Loucy (cell line): ENCODE measurements at regions not wholly inside any gene's neighbourhood (a gene's known extent, or its start where the extent isn't known, plus 50 kb on each side); places are given as distances from the start of the nearest gene placed in this dataset.
A peak's percentile ranks its signal among the peaks of the same experiment; 100 is the strongest.

Experiments used
- H2AFZ ChIP-seq: fragments of 200-600 bp; sonication (generic); 2 replicates; pipeline ENCODE4 v1.6.0; 2016; ENCODE audit warnings: antibody characterized with exemption, mild to moderate bottlenecking, low read length, moderate library complexity
- H3F3A ChIP-seq: fragments of 200-600 bp; 2 replicates; pipeline ENCODE4 v1.6.0; 2016; ENCODE audit warnings: antibody characterized with exemption, low read depth, mild to moderate bottlenecking
- H3K27me3 ChIP-seq: fragments of 200-600 bp; sonication (generic); 2 replicates; pipeline ENCODE4 v1.6.1; 2014; ENCODE audit warnings: low read length, mild to moderate bottlenecking; ENCODE audit not compliant: insufficient read depth, poor library complexity, severe bottlenecking
- H3K36me3 ChIP-seq: fragments of 200-600 bp; sonication (generic); 2 replicates; pipeline ENCODE4 v1.6.1; 2016; ENCODE audit warnings: low read length; ENCODE audit not compliant: insufficient read depth
- H3K4me1 ChIP-seq: fragments of 200-600 bp; sonication (generic); 2 replicates; pipeline ENCODE4 v1.5.1; 2014; ENCODE audit warnings: low read length, mild to moderate bottlenecking; ENCODE audit not compliant: insufficient read depth, poor library complexity, severe bottlenecking
- H3K4me2 ChIP-seq: fragments of 200-600 bp; sonication (generic); 2 replicates; pipeline ENCODE4 v1.6.0; 2014; ENCODE audit warnings: antibody characterized with exemption, low read length, low read depth, mild to moderate bottlenecking; ENCODE audit not compliant: poor library complexity, severe bottlenecking
- H3K4me3 ChIP-seq: fragments of 200-600 bp; sonication (generic); 2 replicates; pipeline ENCODE4 v1.5.1; 2014; ENCODE audit warnings: low read length, mild to moderate bottlenecking, mixed read lengths; ENCODE audit not compliant: poor library complexity, severe bottlenecking
- H3K79me2 ChIP-seq: fragments of 200-600 bp; sonication (generic); 2 replicates; pipeline ENCODE4 v1.6.1; 2014; ENCODE audit warnings: low read length; ENCODE audit not compliant: insufficient read depth
- H3K9ac ChIP-seq: fragments of 200-600 bp; sonication (generic); 2 replicates; pipeline ENCODE4 v1.6.0; 2014; ENCODE audit warnings: mild to moderate bottlenecking, low read depth, low read length, moderate library complexity; ENCODE audit not compliant: poor library complexity, severe bottlenecking
- H3K9me2 ChIP-seq: fragments of 200-600 bp; sonication (generic); replicated peaks from 2 replicates; pipeline ENCODE4 v1.6.1; 2016; ENCODE audit warnings: low read depth, low read length, mixed read lengths
- H3K9me3 ChIP-seq: fragments of 200-600 bp; sonication (generic); 2 replicates; pipeline ENCODE4 v1.6.1; 2014; ENCODE audit warnings: mild to moderate bottlenecking, antibody characterized with exemption, low read length, low read depth; ENCODE audit not compliant: insufficient read depth
- H4K20me1 ChIP-seq: fragments of 200-600 bp; sonication (generic); 2 replicates; pipeline ENCODE4 v1.6.0; 2014; ENCODE audit warnings: antibody characterized with exemption, low read length, mild to moderate bottlenecking; ENCODE audit not compliant: insufficient read depth, poor library complexity, severe bottlenecking
- CTCF ChIP-seq: fragments of 200-600 bp; sonication (generic); conservative IDR thresholded peaks from 2 replicates; pipeline ENCODE4 v1.5.1; 2014; ENCODE audit warnings: mild to moderate bottlenecking, antibody characterized with exemption, low read length
- EZH2phosphoT487 ChIP-seq: fragments of 200-600 bp; IDR thresholded peaks from 2 replicates; pipeline ENCODE4 v1.6.1; 2018; ENCODE audit warnings: antibody characterized with exemption, mild to moderate bottlenecking, moderate library complexity, borderline replicate concordance

GRCh38 chr3:17799312-17799711 lies 56.9 kb upstream of the TBC1D5 start:
- Histone ChIP-seq H3F3A (no peaks in the 10 kb centered on the region), H3K36me3 (no peaks in the 10 kb centered on the region), H3K27me3 (no peaks in the 10 kb centered on the region), H3K79me2 (no peaks in the 10 kb centered on the region), H3K4me2 (no peak overlapping the region), H3K9me3 (no peaks in the 10 kb centered on the region), H2AFZ (no peak overlapping the region), H3K9ac (no peak overlapping the region), H3K4me1 (peaks cover 10% of the 10 kb centered on the region), H3K9me2 (no peaks in the 10 kb centered on the region), H3K4me3 (no peak overlapping the region), H4K20me1 (no peaks in the 10 kb centered on the region)
- TF ChIP-seq CTCF: no peak
- no peak for TF ChIP-seq EZH2phosphoT487

- H3K9me3 ChIP-seq: no peaks in the 10 kb centered on the region
- peaks cover 6% of the 10 kb centered on the region for H3K4me1 ChIP-seq
- no peaks in the 10 kb centered on the region for H3F3A ChIP-seq
- no peaks in the 10 kb centered on the region for H3K27me3 ChIP-seq
- H3K36me3 ChIP-seq: no peaks in the 10 kb centered on the region; the same call in 1 of the 2 replicates
- no peak overlapping the region for H3K9ac ChIP-seq
- no peak for TF ChIP-seq EZH2phosphoT487
- TF ChIP-seq CTCF: peak; percentile 46
- no peak overlapping the region for H3K4me2 ChIP-seq
- no peak overlapping the region for H2AFZ ChIP-seq
- H3K79me2 ChIP-seq: no peaks in the 10 kb centered on the region
- no peaks in the 10 kb centered on the region for H4K20me1 ChIP-seq
- H3K9me2 ChIP-seq: no peaks in the 10 kb centered on the region
- no peak overlapping the region for H3K4me3 ChIP-seq
Measured at GRCh38 chr3:17798000-17798399, 55.6 kb upstream of the TBC1D5 start.

- no peaks in the 10 kb centered on the region for H3K4me1 ChIP-seq
- H3K9me3 ChIP-seq: peaks cover 6% of the 10 kb centered on the region; the same call in 1 of the 2 replicates
- no peaks in the 10 kb centered on the region for H3F3A ChIP-seq
- H3K9me2 ChIP-seq: no peaks in the 10 kb centered on the region
- H3K4me2 ChIP-seq: no peak overlapping the region
- no peak overlapping the region for H3K9ac ChIP-seq
- no peaks in the 10 kb centered on the region; the same call in 1 of the 2 replicates for H3K36me3 ChIP-seq
- H2AFZ ChIP-seq: no peak overlapping the region
- H4K20me1 ChIP-seq: no peaks in the 10 kb centered on the region
- H3K4me3 ChIP-seq: no peak overlapping the region
- TF ChIP-seq CTCF: no peak
- no peak for TF ChIP-seq EZH2phosphoT487
- H3K79me2 ChIP-seq: no peaks in the 10 kb centered on the region
- H3K27me3 ChIP-seq: no peaks in the 10 kb centered on the region
Measured at GRCh38 chr3:17795711-17796110, 53.3 kb upstream of the TBC1D5 start.
